ENCODE measurements at regions not wholly inside any gene's neighbourhood (a gene's known extent, or its start where the extent isn't known, plus 50 kb on each side); places are given as distances from the start of the nearest gene placed in this dataset.

- CTCF ChIA-PET: no interaction called here
- Histone ChIP-seq H3K36me3 (ENCODE audit: control insufficient read depth in 2 of 2, extremely low read depth in 1 of 2, insufficient read depth in 2 of 2, low read length in 2 of 2) (peaks cover 17 to 38% of the 10 kb centered on the region in 2 experiments), H3K27ac (ENCODE audit: insufficient read depth, low read depth, low read length) (no peak overlapping the region), H4K20me1 (replicated peaks; ENCODE audit: control insufficient read depth, extremely low read depth, insufficient read depth, low read length) (no peaks in the 10 kb centered on the region), H3K9me3 (replicated peaks; ENCODE audit: control insufficient read depth, insufficient read depth, low read length) (no peaks in the 10 kb centered on the region), H3K9me1 (replicated peaks; ENCODE audit: control insufficient read depth, extremely low read depth, insufficient read depth, low read length) (no peaks in the 10 kb centered on the region), H3K4me2 (ENCODE audit: insufficient read depth, low read length) (no peak overlapping the region), H3K9ac (replicated peaks; ENCODE audit: extremely low read depth, insufficient read depth, low read length) (no peak overlapping the region), H3K79me2 (ENCODE audit: control insufficient read depth, insufficient read depth, low read length) (peaks cover 48% of the 10 kb centered on the region), H3K4me1 (ENCODE audit: control insufficient read depth, extremely low read depth, insufficient read depth, low read length) (peaks cover 3% of the 10 kb centered on the region), H3K27me3 (ENCODE audit: control insufficient read depth in 2 of 2, insufficient read depth in 2 of 2, low read length in 2 of 2) (no peaks in the 10 kb centered on the region), H2AFZ (ENCODE audit: low read depth, low read length) (no peak overlapping the region), H3K4me3 (replicated peaks in 1 of 3; ENCODE audit: insufficient read depth in 1 of 3, low read depth in 1 of 3, low read length in 3 of 3) (no peak overlapping the region)
- no peak for DNase-seq (ENCODE audit: low read depth, low spot score)
- BruUV-seq (replicated peaks): no TSS peak
- TF ChIP-seq GATA2 (IDR thresholded peaks at IDR 0.05; ENCODE audit: insufficient read depth, insufficient read length, low read depth, low read length): no peak
- TF ChIP-seq MYC (IDR thresholded peaks at IDR 0.05; ENCODE audit: low read depth, low read length): no peak
- TF ChIP-seq JUN (IDR thresholded peaks at IDR 0.05; ENCODE audit: borderline replicate concordance, insufficient read depth, insufficient read length, low read depth): no peak
- no peak for TF ChIP-seq CTCF (IDR thresholded peaks at IDR 0.05; ENCODE audit: extremely low read depth in 1 of 2, insufficient read depth in 1 of 2, low read depth in 1 of 2, low read length in 2 of 2)
- TF ChIP-seq POLR2AphosphoS5 (IDR thresholded peaks at IDR 0.05; ENCODE audit: insufficient read depth, low read depth, low read length): no peak
- no peak for TF ChIP-seq FOS (IDR thresholded peaks at IDR 0.05; ENCODE audit: borderline replicate concordance, insufficient read depth, low read length)
- no peak for TF ChIP-seq EZH2 (IDR thresholded peaks at IDR 0.05; ENCODE audit: borderline replicate concordance, low read depth, low read length, severe bottlenecking)
- TF ChIP-seq, protein P1, sequence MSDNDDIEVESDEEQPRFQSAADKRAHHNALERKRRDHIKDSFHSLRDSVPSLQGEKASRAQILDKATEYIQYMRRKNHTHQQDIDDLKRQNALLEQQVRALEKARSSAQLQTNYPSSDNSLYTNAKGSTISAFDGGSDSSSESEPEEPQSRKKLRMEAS (IDR thresholded peaks at IDR 0.05; ENCODE audit: insufficient read depth, insufficient read length): no peak
- no peak for TF ChIP-seq POLR2A (IDR thresholded peaks at IDR 0.05; ENCODE audit: low read depth, low read length)
- intact Hi-C loops (cut with micrococcal nuclease) (no loop called here), dilution Hi-C loops (cut with MboI; ENCODE audit: extremely low pct_ligation_motif_present, low sequenced_read_pairs) (no loop called here)
- FAIRE-seq: no peak
- POLR2A ChIA-PET: no interaction called here
Observed at GRCh38 chrX:2620576-2620975, 70.5 kb upstream of the CD99 start.

Measured in endothelial cell of umbilical vein (primary cell).